WTC11 (cell line): ENCODE measurements at regions not wholly inside any gene's neighbourhood (a gene's known extent, or its start where the extent isn't known, plus 50 kb on each side); places are given as distances from the start of the nearest gene placed in this dataset.

Experiments
- ATAC-seq: fragments of 200-7000 bp; cut with Tn5 transposase; 2 replicates; pipeline ENCODE4 v1.10.0; 2021; ENCODE audit warnings: mild to moderate bottlenecking, moderate library complexity
- CTCF ChIA-PET: fragments of 300-600 bp; sonication (Branson Sonifier 250); formaldehyde crosslinking; loops from one replicate; lab custom pipeline; 2021; ENCODE audit warnings: antibody characterized with exemption; lab: Charles Lee
- POLR2A ChIA-PET: fragments of 350-600 bp; sonication (Branson Sonifier 250); formaldehyde crosslinking; loops from one replicate; lab custom pipeline; 2021; ENCODE audit warnings: antibody characterized with exemption; lab: Charles Lee
- DNase-seq: peaks from one replicate; pipeline ENCODE4 v3.0.0; 2021; ENCODE audit warnings: low spot score
- H3K27ac Mint-ChIP-seq: 2 replicates; pipeline ENCODE4 v1.8.0; 2021; ENCODE audit warnings: mixed read lengths
- H3K27me3 Mint-ChIP-seq: 2 replicates; pipeline ENCODE4 v1.8.0; 2021; ENCODE audit warnings: low read depth, mild to moderate bottlenecking, moderate library complexity, mixed read lengths
- H3K36me3 Mint-ChIP-seq: 2 replicates; pipeline ENCODE4 v1.8.0; 2021; ENCODE audit warnings: mixed read lengths
- H3K4me1 Mint-ChIP-seq: 2 replicates; pipeline ENCODE4 v1.8.0; 2022; ENCODE audit warnings: mixed read lengths
- H3K4me3 Mint-ChIP-seq: 2 replicates; pipeline ENCODE4 v1.8.0; 2021; ENCODE audit warnings: mild to moderate bottlenecking, moderate library complexity, mixed read lengths
- H3K9me3 Mint-ChIP-seq: 2 replicates; pipeline ENCODE4 v1.8.0; 2021; ENCODE audit warnings: mixed read lengths
- CREB1 ChIP-seq: sonication (generic); formaldehyde crosslinking; IDR thresholded peaks from 2 replicates; pipeline ENCODE4 v1.8.0; 2023; ENCODE audit warnings: mild to moderate bottlenecking, missing genetic modification reagents
- ETV6 ChIP-seq: sonication (generic); formaldehyde crosslinking; IDR thresholded peaks from 2 replicates; pipeline ENCODE4 v1.8.1; 2022; ENCODE audit warnings: mild to moderate bottlenecking, missing genetic modification reagents
- FOXP1 ChIP-seq: sonication (generic); formaldehyde crosslinking; IDR thresholded peaks from 2 replicates; pipeline ENCODE4 v1.8.0; 2022; ENCODE audit warnings: missing genetic modification reagents, mild to moderate bottlenecking, moderate library complexity, borderline replicate concordance
- GABPB1 ChIP-seq: sonication (generic); formaldehyde crosslinking; IDR thresholded peaks from 2 replicates; pipeline ENCODE4 v1.8.1; 2023; ENCODE audit warnings: mild to moderate bottlenecking, missing genetic modification reagents
- HMGA2 ChIP-seq: fragments of 250-450 bp; sonication (Bioruptor Pico); IDR thresholded peaks from 2 replicates; pipeline ENCODE4 v1.4.0; 2021; ENCODE audit warnings: mild to moderate bottlenecking, moderate library complexity
- IRF2 ChIP-seq: sonication (generic); formaldehyde crosslinking; IDR thresholded peaks from 2 replicates; pipeline ENCODE4 v1.8.0; 2022; ENCODE audit warnings: low read depth, missing genetic modification reagents, borderline replicate concordance
- KAT7 ChIP-seq: sonication (generic); formaldehyde crosslinking; IDR thresholded peaks from 2 replicates; pipeline ENCODE4 v1.8.1; 2023; ENCODE audit warnings: missing genetic modification reagents, mild to moderate bottlenecking, borderline replicate concordance
- NFATC4 ChIP-seq: fragments of 250-450 bp; sonication (Bioruptor Pico); IDR thresholded peaks from 2 replicates; pipeline ENCODE4 v1.9.0; 2021; ENCODE audit warnings: mild to moderate bottlenecking
- NFYB ChIP-seq: sonication (generic); formaldehyde crosslinking; conservative IDR thresholded peaks from 2 replicates; pipeline ENCODE4 v1.8.0; 2022; ENCODE audit warnings: low read depth, missing genetic modification reagents
- NR2C2 ChIP-seq: sonication (generic); formaldehyde crosslinking; IDR thresholded peaks from 2 replicates; pipeline ENCODE4 v1.8.0; 2022; ENCODE audit warnings: mild to moderate bottlenecking, missing genetic modification reagents
- OVOL2 ChIP-seq: fragments of 250-450 bp; sonication (Bioruptor Pico); IDR thresholded peaks from 2 replicates; pipeline ENCODE4 v1.9.0; 2021; ENCODE audit warnings: mild to moderate bottlenecking, borderline replicate concordance
- PRRX2 ChIP-seq: fragments of 250-450 bp; sonication (Bioruptor Pico); IDR thresholded peaks from 2 replicates; pipeline ENCODE4 v1.8.0; 2021; ENCODE audit warnings: mild to moderate bottlenecking
- ZNF396 ChIP-seq: fragments of 250-450 bp; sonication (Bioruptor Pico); IDR thresholded peaks from 2 replicates; pipeline ENCODE4 v1.8.0; 2021; ENCODE audit warnings: mild to moderate bottlenecking, moderate library complexity, borderline replicate concordance
- ZNF423 ChIP-seq: fragments of 250-450 bp; sonication (Bioruptor Pico); IDR thresholded peaks from 2 replicates; pipeline ENCODE4 v2.1.2; 2022; ENCODE audit warnings: mild to moderate bottlenecking, moderate library complexity
- TF ChIP-seq, protein P1 (sequence below): sonication (generic); formaldehyde crosslinking; conservative IDR thresholded peaks from 2 replicates; pipeline ENCODE4 v1.8.1; 2022; ENCODE audit warnings: mild to moderate bottlenecking, missing genetic modification reagents
- TF ChIP-seq, protein P2 (sequence below): fragments of 250-450 bp; sonication (Bioruptor Pico); IDR thresholded peaks from 2 replicates; pipeline ENCODE4 v1.9.0; 2021; ENCODE audit warnings: mild to moderate bottlenecking
- TF ChIP-seq, protein P3 (sequence below): fragments of 250-450 bp; sonication (Bioruptor Pico); IDR thresholded peaks from 2 replicates; pipeline ENCODE4 v1.9.0; 2021; ENCODE audit warnings: moderate library complexity, mild to moderate bottlenecking, inconsistent platforms, borderline replicate concordance
- TF ChIP-seq, protein P4 (sequence below): sonication (generic); formaldehyde crosslinking; IDR thresholded peaks from 2 replicates; pipeline ENCODE4 v1.8.1; 2022; ENCODE audit warnings: missing genetic modification reagents, borderline replicate concordance

DNA sequence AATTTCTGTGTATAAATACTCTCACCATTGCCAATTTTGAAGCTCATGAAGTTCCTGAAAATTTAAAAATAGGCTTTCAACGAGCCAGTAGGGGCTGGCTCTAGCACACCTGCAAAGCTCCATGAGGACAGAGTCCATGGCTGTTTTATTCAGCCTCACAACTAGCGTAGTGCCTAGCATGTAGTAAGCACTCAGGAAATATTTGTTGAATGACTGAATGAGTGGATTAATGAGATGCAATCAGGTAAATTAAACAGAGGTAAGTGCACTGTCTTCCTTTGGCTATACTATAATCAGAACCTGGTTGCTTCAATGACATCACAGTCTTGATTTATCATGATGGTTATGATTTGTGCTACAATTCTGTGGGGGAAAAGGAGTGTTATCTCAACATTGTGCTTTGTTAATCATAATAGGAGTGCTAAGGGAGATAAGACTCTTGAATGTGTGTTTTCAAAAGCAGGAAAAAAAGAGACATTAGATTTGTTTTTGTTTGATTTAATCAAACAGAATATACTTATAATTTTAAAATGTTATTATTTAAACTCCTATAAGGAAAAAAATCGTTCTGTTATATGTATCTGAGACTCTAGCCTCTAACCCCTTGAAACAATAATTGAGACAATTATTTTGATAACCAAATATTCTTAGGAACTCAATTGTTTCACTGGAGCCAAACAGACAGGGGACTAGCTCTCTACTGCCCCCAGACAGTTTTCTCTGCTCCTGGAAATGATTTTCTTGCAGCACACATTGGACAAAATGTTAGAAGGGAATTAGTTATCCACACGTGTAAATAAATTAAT, 171.7 kb upstream of the ATP11B start:
- no peak overlapping the region for H3K4me3 Mint-ChIP-seq
- H3K27me3 Mint-ChIP-seq = no peaks in the 10 kb centered on the region
- no peaks in the 10 kb centered on the region for H3K36me3 Mint-ChIP-seq
- peaks cover 32% of the 10 kb centered on the region for H3K4me1 Mint-ChIP-seq
- H3K9me3 Mint-ChIP-seq = peaks cover 15% of the 10 kb centered on the region
- ChIA-PET CTCF (interaction anchor here (0.8 to 2.7 kb wide), 18 partner anchors 9 to 1295 kb away, joined by 3 to 20 read pairs (median 4); no protein-coding TSS in a partner anchor), POLR2A (no interaction called here)
- no peak; the same call in 1 of the 2 replicates for ATAC-seq
- DNase-seq = no peak
- TF ChIP-seq ZNF396 (CRISPR knock-in tag) (no peak), NR2C2 (CRISPR knock-in tag) (no peak), GABPB1 (CRISPR knock-in tag) (no peak), CREB1 (no peak), FOXP1 (CRISPR knock-in tag) (no peak), NFATC4 (CRISPR knock-in tag) (no peak), HMGA2 (CRISPR knock-in tag) (no peak), ETV6 (no peak), ZNF423 (CRISPR knock-in tag) (no peak)
- TF ChIP-seq, protein P1, sequence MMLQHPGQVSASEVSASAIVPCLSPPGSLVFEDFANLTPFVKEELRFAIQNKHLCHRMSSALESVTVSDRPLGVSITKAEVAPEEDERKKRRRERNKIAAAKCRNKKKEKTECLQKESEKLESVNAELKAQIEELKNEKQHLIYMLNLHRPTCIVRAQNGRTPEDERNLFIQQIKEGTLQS (CRISPR knock-in tag) = no peak
- TF ChIP-seq, protein P2, sequence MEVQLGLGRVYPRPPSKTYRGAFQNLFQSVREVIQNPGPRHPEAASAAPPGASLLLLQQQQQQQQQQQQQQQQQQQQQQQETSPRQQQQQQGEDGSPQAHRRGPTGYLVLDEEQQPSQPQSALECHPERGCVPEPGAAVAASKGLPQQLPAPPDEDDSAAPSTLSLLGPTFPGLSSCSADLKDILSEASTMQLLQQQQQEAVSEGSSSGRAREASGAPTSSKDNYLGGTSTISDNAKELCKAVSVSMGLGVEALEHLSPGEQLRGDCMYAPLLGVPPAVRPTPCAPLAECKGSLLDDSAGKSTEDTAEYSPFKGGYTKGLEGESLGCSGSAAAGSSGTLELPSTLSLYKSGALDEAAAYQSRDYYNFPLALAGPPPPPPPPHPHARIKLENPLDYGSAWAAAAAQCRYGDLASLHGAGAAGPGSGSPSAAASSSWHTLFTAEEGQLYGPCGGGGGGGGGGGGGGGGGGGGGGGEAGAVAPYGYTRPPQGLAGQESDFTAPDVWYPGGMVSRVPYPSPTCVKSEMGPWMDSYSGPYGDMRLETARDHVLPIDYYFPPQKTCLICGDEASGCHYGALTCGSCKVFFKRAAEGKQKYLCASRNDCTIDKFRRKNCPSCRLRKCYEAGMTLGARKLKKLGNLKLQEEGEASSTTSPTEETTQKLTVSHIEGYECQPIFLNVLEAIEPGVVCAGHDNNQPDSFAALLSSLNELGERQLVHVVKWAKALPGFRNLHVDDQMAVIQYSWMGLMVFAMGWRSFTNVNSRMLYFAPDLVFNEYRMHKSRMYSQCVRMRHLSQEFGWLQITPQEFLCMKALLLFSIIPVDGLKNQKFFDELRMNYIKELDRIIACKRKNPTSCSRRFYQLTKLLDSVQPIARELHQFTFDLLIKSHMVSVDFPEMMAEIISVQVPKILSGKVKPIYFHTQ (CRISPR knock-in tag) = no peak
- TF ChIP-seq, protein P3, sequence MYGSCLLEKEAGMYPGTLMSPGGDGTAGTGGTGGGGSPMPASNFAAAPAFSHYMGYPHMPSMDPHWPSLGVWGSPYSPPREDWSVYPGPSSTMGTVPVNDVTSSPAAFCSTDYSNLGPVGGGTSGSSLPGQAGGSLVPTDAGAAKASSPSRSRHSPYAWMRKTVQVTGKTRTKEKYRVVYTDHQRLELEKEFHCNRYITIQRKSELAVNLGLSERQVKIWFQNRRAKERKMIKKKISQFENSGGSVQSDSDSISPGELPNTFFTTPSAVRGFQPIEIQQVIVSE = no peak
- TF ChIP-seq, protein P4, sequence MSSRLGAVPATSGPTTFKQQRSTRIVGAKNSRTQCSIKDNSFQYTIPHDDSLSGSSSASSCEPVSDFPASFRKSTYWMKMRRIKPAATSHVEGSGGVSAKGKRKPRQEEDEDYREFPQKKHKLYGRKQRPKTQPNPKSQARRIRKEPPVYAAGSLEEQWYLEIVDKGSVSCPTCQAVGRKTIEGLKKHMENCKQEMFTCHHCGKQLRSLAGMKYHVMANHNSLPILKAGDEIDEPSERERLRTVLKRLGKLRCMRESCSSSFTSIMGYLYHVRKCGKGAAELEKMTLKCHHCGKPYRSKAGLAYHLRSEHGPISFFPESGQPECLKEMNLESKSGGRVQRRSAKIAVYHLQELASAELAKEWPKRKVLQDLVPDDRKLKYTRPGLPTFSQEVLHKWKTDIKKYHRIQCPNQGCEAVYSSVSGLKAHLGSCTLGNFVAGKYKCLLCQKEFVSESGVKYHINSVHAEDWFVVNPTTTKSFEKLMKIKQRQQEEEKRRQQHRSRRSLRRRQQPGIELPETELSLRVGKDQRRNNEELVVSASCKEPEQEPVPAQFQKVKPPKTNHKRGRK (CRISPR knock-in tag) = no peak
- no peak overlapping the region for H3K27ac Mint-ChIP-seq

DNA sequence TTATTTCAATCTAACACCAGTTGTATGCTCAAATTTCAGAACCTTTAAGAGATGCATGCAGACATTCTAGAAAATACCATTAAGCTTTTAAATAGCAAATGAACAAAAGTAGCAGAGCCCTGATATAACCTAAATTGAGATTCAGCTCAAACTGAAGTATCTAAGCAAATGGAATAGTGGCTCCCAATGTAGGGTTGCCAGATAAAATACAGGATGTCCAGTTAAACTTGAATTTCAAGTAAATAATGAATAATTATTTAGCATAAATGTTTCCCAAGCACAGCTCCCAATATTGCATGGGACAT, 171.1 kb upstream of the ATP11B start:
- ATAC-seq (no peak), DNase-seq (no peak)
- Mint-ChIP-seq H3K9me3 (peaks cover 15% of the 10 kb centered on the region), H3K36me3 (no peaks in the 10 kb centered on the region), H3K4me1 (peaks cover 27% of the 10 kb centered on the region), H3K27ac (no peak overlapping the region), H3K4me3 (no peak overlapping the region), H3K27me3 (no peaks in the 10 kb centered on the region)
- TF ChIP-seq IRF2 (CRISPR knock-in tag) = no peak
- no peak for TF ChIP-seq OVOL2
- TF ChIP-seq PRRX2 (CRISPR knock-in tag) = no peak
- no peak for TF ChIP-seq NFATC4 (CRISPR knock-in tag)
- no peak for TF ChIP-seq KAT7 (CRISPR knock-in tag)
- TF ChIP-seq, protein P2 (CRISPR knock-in tag) = no peak
- no peak for TF ChIP-seq NFYB (CRISPR knock-in tag)
- ChIA-PET POLR2A (no interaction called here), CTCF (interaction anchor here (0.9 to 2.7 kb wide), 9 partner anchors 8 to 922 kb away, joined by 3 to 20 read pairs (median 7); no protein-coding TSS in a partner anchor)
